Stomach (tissue), 8 donors: ENCODE measurements at regions not wholly inside any gene's neighbourhood (a gene's known extent, or its start where the extent isn't known, plus 50 kb on each side); places are given as distances from the start of the nearest gene placed in this dataset.
A peak's percentile ranks its signal among the peaks of the same experiment; 100 is the strongest.

Experiments used
- DNase-seq, 2 donors: peaks; one replicate each; pipeline versions ENCODE4 v3.0.0 to v3.0.0-alpha.2; 2013 to 2019
- H3K27ac ChIP-seq, 5 donors: fragments of 200-600 bp in 4 of 5; sonication (generic) in 4 of 5; one replicate each; pipeline ENCODE4 v1.5.1; 2013 to 2019; ENCODE audit warnings: mild to moderate bottlenecking in 1 of 5, moderate library complexity in 1 of 5
- H3K27me3 ChIP-seq, 3 donors: fragments of 200-600 bp; sonication (generic); one replicate each; pipeline ENCODE4 v1.5.1; 2017 to 2019; ENCODE audit warnings: mixed run types in 1 of 3
- H3K36me3 ChIP-seq, 4 donors: fragments of 200-600 bp; sonication (generic); 1 replicate in 3 of 4; 2 replicates in 1 of 4; pipeline ENCODE4 v1.5.1; 2016 to 2019
- H3K4me1 ChIP-seq, 4 donors: fragments of 200-600 bp; sonication (generic); one replicate each; pipeline ENCODE4 v1.5.1; 2016 to 2019
- H3K4me3 ChIP-seq, 4 donors: fragments of 200-600 bp; sonication (generic) in 3 of 4; one replicate each; pipeline ENCODE4 v1.5.1; 2016 to 2019; ENCODE audit warnings: mild to moderate bottlenecking in 1 of 4
- H3K9me3 ChIP-seq, 4 donors: fragments of 200-600 bp; sonication (generic); one replicate each; pipeline ENCODE4 v1.5.1; 2016 to 2019
- CTCF ChIP-seq, 7 experiments: fragments of 450-650 bp in 4 of 7; fragments of 200-600 bp in 3 of 7; sonication (generic) in 3 of 7; IDR thresholded peaks; one replicate each; pipeline ENCODE4 v1.5.1; 2016 to 2019; ENCODE audit warnings: antibody characterized with exemption in 7 of 7, control low read depth in 2 of 7, mild to moderate bottlenecking in 1 of 7
- EP300 ChIP-seq: sonication (generic); formaldehyde crosslinking; IDR thresholded peaks from one replicate; pipeline ENCODE4 v1.6.1; 2017; ENCODE audit warnings: antibody characterized with exemption
- POLR2A ChIP-seq, 4 donors: fragments of 450-650 bp; IDR thresholded peaks; one replicate each; pipeline ENCODE4 v1.6.1; 2016; ENCODE audit warnings: antibody characterized with exemption in 4 of 4, control low read depth in 2 of 4, mild to moderate bottlenecking in 1 of 4, moderate library complexity in 1 of 4
- POLR2AphosphoS5 ChIP-seq, 3 donors: sonication (generic); formaldehyde crosslinking; IDR thresholded peaks; one replicate each; pipeline ENCODE4 v1.6.1; 2016; ENCODE audit warnings: antibody characterized with exemption in 3 of 3
- WGBS, 5 donors: extraction: QIAGEN DNeasy Blood & Tissue Kit in 3 of 5; methylation state at CpG; one replicate each; pipeline versions ENCODE4 v1.1.5 to v1.1.7; 2013 to 2018; 5-methylcytosine and 5-hydroxymethylcytosine counted together
- intact Hi-C: fragments of 100-400 bp; cut with DNase I; formaldehyde crosslinking; loops from one replicate; pipeline ENCODE4 v1.15.1; 2023; ENCODE audit warnings: low total_unique reads
- donor health status: healthy with polysubstance abuse.
- donor health status: Bipolar disorder and iron deficiency.
- donor health status: healthy.

- Histone ChIP-seq H3K4me3 (no peak overlapping the region), H3K9me3 (no peaks in the 10 kb centered on the region), H3K27me3 (no peaks in the 10 kb centered on the region), H3K27ac (no peak overlapping the region), H3K36me3 (no peaks in the 10 kb centered on the region), H3K4me1 (no peaks in the 10 kb centered on the region)
- no peak for DNase-seq
- TF ChIP-seq EP300, result no peak
- no peak for TF ChIP-seq CTCF (IDR thresholded peaks at IDR 0.05)
- TF ChIP-seq POLR2A (IDR thresholded peaks at IDR 0.05), result no peak
- TF ChIP-seq POLR2AphosphoS5 (IDR thresholded peaks at IDR 0.05), result no peak
- intact Hi-C loops, result no loop called here
- WGBS, 5 donors, result 93 to 96% (median 95%) methylated on average over 6 of the region's 6 CpGs
Observed at GRCh38 chr5:98158440-98158839, 615.0 kb upstream of the RGMB start.

- WGBS, 5 donors, result 70 to 78% (median 75%) methylated on average over 4 of the region's 4 CpGs
- no peaks in the 10 kb centered on the region for H3K36me3 ChIP-seq
- no peak for TF ChIP-seq POLR2A (IDR thresholded peaks at IDR 0.05)
- DNase-seq, result peak in 1 of 2 donors; percentile 21
- no peaks in the 10 kb centered on the region for H3K9me3 ChIP-seq
- H3K4me3 ChIP-seq, result no peak overlapping the region
- H3K27ac ChIP-seq, result no peak overlapping the region
- no peaks in the 10 kb centered on the region for H3K4me1 ChIP-seq
- intact Hi-C loops, result no loop called here
- no peaks in the 10 kb centered on the region for H3K27me3 ChIP-seq
Observed at GRCh38 chr5:98163796-98164493, 609.5 kb upstream of the RGMB start.

- no peaks in the 10 kb centered on the region for H3K9me3 ChIP-seq
- no peak for TF ChIP-seq EP300
- no peak for TF ChIP-seq POLR2A (IDR thresholded peaks at IDR 0.05)
- no peak for TF ChIP-seq POLR2AphosphoS5 (IDR thresholded peaks at IDR 0.05)
- TF ChIP-seq CTCF (IDR thresholded peaks at IDR 0.05), result no peak
- 84 to 91% (median 85%) methylated on average over 2 of the region's 2 CpGs for WGBS, 5 donors
- no peak for DNase-seq
- H3K4me1 ChIP-seq, result no peaks in the 10 kb centered on the region
- intact Hi-C loops, result no loop called here
- H3K4me3 ChIP-seq, result no peak overlapping the region
- H3K27me3 ChIP-seq, result no peaks in the 10 kb centered on the region
- H3K27ac ChIP-seq, result no peak overlapping the region
- H3K36me3 ChIP-seq, result no peaks in the 10 kb centered on the region
Observed at GRCh38 chr5:98168871-98169270, 604.6 kb upstream of the RGMB start.

- Histone ChIP-seq H3K36me3 (no peaks in the 10 kb centered on the region), H3K27ac (no peak overlapping the region), H3K4me1 (no peaks in the 10 kb centered on the region), H3K27me3 (no peaks in the 10 kb centered on the region), H3K9me3 (no peaks in the 10 kb centered on the region), H3K4me3 (no peak overlapping the region)
- intact Hi-C loops, result no loop called here
- no peak for DNase-seq
- TF ChIP-seq CTCF (IDR thresholded peaks at IDR 0.05) (no peak), POLR2A (IDR thresholded peaks at IDR 0.05) (no peak), EP300 (no peak), POLR2AphosphoS5 (IDR thresholded peaks at IDR 0.05) (no peak)
- WGBS, 5 donors, result 65 to 75% (median 68%) methylated on average over 5 of the region's 5 CpGs
Observed at GRCh38 chr5:98170994-98171393, 602.5 kb upstream of the RGMB start.

GRCh38 chr5:98173334-98173733 is 600.1 kb upstream of the RGMB start:
- Histone ChIP-seq H3K36me3 (no peaks in the 10 kb centered on the region), H3K9me3 (no peaks in the 10 kb centered on the region), H3K4me1 (no peaks in the 10 kb centered on the region), H3K4me3 (no peak overlapping the region), H3K27ac (no peak overlapping the region), H3K27me3 (no peaks in the 10 kb centered on the region)
- no peak for DNase-seq
- intact Hi-C loops, result no loop called here
- TF ChIP-seq POLR2AphosphoS5 (IDR thresholded peaks at IDR 0.05) (no peak), CTCF (IDR thresholded peaks at IDR 0.05) (no peak), EP300 (no peak), POLR2A (IDR thresholded peaks at IDR 0.05) (no peak)
